NOMO-1 treated with DMSO at 0.1 percent for 48 hours (cell line): ENCODE measurements at regions not wholly inside any gene's neighbourhood (a gene's known extent, or its start where the extent isn't known, plus 50 kb on each side); places are given as distances from the start of the nearest gene placed in this dataset.

Experiments
- DNase-seq: peaks from one replicate; lab custom pipeline; 2025; ENCODE audit not compliant: unreplicated experiment; lab: John Stamatoyannopoulos, UW

DNA sequence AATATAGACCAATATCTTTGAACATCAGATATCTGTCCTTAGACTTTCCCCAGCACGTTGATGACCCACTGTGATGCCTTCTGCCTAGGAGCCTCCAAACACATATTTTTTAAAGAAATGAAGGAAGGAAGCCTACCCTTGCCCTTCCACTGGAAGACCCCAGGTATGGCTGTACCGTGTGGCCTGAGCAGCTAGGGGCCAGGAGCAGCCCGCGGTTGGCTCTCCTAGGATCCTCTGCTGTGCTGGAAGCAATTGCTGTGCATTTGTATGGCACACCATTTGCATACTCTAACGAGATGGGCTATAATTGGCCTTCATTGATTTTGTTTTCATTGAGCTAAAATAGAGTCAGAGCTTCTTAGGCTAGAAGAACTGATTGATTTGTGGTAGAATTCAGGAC, 128.8 kb downstream of the GPAT3 start:
- DNase-seq, result no peak

- no peak for DNase-seq
Measured at GRCh38 chr4:83664071-83664470, 128.2 kb downstream of the GPAT3 start.

DNA sequence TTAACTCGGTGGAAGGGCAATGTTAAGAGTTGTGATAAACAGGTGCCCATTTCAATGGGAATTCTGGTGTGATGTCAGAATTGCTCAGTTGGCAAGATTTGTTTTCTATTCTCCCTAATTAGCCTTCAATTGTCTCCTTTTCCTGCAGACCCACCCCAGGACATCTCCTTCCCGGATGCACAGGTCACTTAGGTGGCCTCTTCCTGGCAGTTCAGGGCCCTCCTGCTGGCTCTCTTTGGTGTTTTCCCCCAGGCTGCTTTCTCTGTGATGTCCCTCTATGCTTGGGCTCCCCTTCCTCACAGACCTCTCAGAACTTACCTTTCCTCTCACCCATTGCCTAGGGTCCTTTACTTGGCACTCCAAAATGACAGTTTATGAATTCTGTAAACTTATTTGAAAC, 126.3 kb downstream of the GPAT3 start:
- no peak for DNase-seq

DNA sequence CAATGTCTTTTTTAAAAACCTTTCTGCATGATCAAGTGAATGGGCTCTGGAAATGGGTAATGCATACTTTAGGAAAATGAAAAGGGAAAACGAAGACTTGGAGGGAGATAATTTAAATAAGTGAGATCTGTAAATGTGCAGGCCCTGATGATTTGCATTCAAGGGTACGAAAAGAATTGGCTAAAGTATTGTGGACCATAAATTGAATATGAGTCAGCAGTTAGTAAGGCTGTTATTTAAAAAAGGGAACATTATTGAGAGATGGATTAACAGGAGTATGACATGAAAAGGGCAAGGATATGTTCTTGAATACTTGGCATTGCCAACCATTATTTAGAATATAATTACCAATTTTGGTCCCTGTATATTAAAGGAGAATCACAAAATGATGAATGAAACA, 125.5 kb downstream of the GPAT3 start:
- DNase-seq, result no peak

GRCh38 chr4:83660578-83660977, 124.7 kb downstream of the GPAT3 start:
- DNase-seq, result no peak

GRCh38 chr4:83658806-83659205, 122.9 kb downstream of the GPAT3 start:
- no peak for DNase-seq

DNA sequence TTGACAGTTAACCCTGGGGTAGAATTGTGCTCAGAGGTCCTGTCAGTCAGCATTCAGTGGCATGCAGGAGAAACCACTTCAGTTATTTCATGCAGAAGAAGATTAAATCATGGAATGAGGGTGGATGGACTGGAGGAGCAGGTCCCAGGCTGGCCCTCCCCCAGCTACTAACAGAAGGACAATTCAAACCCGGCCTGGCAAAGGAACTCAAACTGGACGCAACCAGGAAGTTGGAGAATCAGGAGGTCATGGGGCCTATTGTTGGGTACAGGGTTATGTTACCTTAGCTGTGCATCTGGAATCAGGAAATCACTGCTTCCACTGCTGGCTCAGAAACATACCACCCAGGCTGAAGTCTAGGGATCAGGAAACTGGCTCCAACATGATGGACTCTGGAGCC, 121.4 kb downstream of the GPAT3 start:
- no peak for DNase-seq
